Transverse colon (tissue), 3 donors: ENCODE measurements at regions not wholly inside any gene's neighbourhood (a gene's known extent, or its start where the extent isn't known, plus 50 kb on each side); places are given as distances from the start of the nearest gene placed in this dataset.

Experiments
- CTCF ChIP-seq, 5 experiments: fragments of 200-600 bp in 3 of 5; fragments of 450-650 bp in 2 of 5; sonication (generic) in 3 of 5; IDR thresholded peaks; 1 replicate in 2 of 5; 2 replicates in 3 of 5; pipeline ENCODE4 v1.5.1; 2016 to 2017; ENCODE audit warnings: antibody characterized with exemption in 5 of 5, inconsistent platforms in 3 of 5, mild to moderate bottlenecking in 2 of 5, moderate library complexity in 1 of 5
- EP300 ChIP-seq: sonication (generic); formaldehyde crosslinking; IDR thresholded peaks from one replicate; pipeline ENCODE4 v1.6.1; 2017; ENCODE audit warnings: antibody characterized with exemption, low read depth

DNA sequence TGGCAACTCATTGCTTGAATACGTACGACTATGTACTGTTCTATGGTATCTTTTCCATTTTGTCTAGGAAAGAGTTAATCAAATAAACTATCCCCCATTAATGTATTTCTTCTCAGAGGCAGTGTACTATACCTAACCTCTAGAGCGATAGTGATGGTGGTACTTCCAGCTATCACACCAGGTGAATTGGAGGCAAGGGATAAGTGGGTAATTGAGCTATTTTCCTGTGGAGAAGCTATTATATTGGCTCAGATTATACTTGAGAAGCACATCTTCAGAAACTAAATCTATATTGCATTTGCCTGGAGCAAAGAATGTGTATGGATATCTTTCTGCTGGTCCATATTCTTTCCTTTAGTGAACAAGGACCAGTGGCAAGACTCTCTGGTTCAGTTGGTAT, 430.7 kb upstream of the KHDRBS2 start:
- no peak for TF ChIP-seq CTCF (IDR thresholded peaks at IDR 0.05)
- no peak for TF ChIP-seq EP300
